Kidney epithelial cell (primary cell): ENCODE measurements at regions not wholly inside any gene's neighbourhood (a gene's known extent, or its start where the extent isn't known, plus 50 kb on each side); places are given as distances from the start of the nearest gene placed in this dataset.

Experiments used
- DNase-seq: peaks from one replicate; pipeline ENCODE4 v3.0.0-alpha.2; 2010; ENCODE audit warnings: low read depth
- H3K27me3 ChIP-seq: 2 replicates; pipeline ENCODE4 v1.6.0; 2011; ENCODE audit warnings: low read length; ENCODE audit not compliant: control insufficient read depth, insufficient read depth
- H3K36me3 ChIP-seq: 2 replicates; pipeline ENCODE4 v1.5.1; 2011; ENCODE audit warnings: low read length; ENCODE audit not compliant: control insufficient read depth, insufficient read depth
- H3K4me3 ChIP-seq: 2 replicates; pipeline ENCODE4 v1.5.1; 2011; ENCODE audit warnings: low read depth, mild to moderate bottlenecking, control low read depth, low read length
- TF ChIP-seq, protein P1 (sequence below): IDR thresholded peaks from 2 replicates; pipeline ENCODE4 v1.5.1; 2011; ENCODE audit warnings: mild to moderate bottlenecking, moderate library complexity, low read length, control low read depth, inconsistent platforms; ENCODE audit not compliant: insufficient read depth, poor library complexity, severe bottlenecking

DNA sequence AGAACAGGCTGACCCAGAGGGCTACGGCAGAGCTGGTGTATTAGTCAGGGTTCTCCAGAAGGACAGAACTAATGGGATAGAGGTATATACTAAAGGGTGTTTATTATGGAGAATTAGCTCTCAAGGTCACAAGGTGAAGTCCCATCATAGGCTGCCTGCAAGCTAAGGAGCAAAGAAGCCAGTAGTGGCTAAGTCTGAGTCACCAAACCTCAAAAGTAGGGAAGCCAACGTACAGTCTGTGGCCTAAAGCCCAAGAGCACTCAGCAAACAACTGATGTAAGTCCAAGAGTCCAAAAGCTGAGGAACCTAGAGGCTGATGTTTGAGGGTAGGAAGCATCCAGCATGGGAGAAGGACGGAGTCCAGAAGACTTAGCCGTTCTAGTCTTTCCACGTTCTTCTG, 179.2 kb downstream of the BACH1 start:
- TF ChIP-seq, protein P1, sequence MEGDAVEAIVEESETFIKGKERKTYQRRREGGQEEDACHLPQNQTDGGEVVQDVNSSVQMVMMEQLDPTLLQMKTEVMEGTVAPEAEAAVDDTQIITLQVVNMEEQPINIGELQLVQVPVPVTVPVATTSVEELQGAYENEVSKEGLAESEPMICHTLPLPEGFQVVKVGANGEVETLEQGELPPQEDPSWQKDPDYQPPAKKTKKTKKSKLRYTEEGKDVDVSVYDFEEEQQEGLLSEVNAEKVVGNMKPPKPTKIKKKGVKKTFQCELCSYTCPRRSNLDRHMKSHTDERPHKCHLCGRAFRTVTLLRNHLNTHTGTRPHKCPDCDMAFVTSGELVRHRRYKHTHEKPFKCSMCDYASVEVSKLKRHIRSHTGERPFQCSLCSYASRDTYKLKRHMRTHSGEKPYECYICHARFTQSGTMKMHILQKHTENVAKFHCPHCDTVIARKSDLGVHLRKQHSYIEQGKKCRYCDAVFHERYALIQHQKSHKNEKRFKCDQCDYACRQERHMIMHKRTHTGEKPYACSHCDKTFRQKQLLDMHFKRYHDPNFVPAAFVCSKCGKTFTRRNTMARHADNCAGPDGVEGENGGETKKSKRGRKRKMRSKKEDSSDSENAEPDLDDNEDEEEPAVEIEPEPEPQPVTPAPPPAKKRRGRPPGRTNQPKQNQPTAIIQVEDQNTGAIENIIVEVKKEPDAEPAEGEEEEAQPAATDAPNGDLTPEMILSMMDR = no peak
- no peak overlapping the region for H3K4me3 ChIP-seq
- no peaks in the 10 kb centered on the region for H3K27me3 ChIP-seq
- no peak for DNase-seq
- no peaks in the 10 kb centered on the region for H3K36me3 ChIP-seq

DNA sequence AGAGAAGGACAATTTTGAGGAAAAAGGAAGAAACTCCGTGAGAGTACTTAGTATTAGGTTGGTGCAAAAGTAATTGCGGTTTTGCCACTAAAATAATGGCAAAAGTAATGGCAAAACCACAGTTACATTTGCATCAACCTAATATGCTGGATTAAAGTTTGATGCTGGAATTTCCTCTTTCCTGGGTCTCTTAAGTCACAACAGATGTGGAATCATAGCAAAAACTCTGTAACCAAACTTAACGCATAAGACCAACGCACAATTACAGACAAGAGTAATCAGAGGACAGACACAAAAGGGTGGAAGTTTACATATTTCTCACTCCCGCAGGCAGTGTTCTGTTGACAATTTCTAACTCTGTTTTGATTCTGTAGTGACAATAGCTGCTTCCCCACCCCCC, 182.4 kb downstream of the BACH1 start:
- DNase-seq = no peak
- TF ChIP-seq, protein P1 = no peak
- no peaks in the 10 kb centered on the region for H3K27me3 ChIP-seq

DNA sequence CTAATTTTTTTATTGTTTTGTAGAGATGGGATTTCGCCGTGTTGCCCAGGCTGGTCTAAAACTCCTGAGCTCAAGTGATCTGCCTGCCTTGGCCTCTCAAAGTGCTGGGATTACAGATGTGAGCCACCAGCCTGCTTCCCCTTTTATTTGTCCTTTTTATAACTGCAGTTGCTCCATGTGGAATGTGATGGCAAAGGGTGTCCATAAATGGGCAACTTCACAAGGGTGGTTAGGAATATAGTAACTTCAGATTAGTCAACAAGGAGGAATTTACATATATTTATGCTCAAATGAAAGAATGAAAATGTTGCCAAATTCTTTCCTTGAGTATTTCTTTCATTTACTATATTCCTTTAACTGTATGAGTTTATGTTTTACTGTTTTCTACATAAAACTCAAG, 182.9 kb downstream of the BACH1 start:
- Histone ChIP-seq H3K36me3 (no peaks in the 10 kb centered on the region), H3K27me3 (no peaks in the 10 kb centered on the region), H3K4me3 (no peak overlapping the region)
- TF ChIP-seq, protein P1 = no peak
- no peak for DNase-seq

More for the DNA sequence above, 182.4 kb downstream of the BACH1 start:
- Histone ChIP-seq H3K4me3 (no peak overlapping the region), H3K36me3 (no peaks in the 10 kb centered on the region)

DNA sequence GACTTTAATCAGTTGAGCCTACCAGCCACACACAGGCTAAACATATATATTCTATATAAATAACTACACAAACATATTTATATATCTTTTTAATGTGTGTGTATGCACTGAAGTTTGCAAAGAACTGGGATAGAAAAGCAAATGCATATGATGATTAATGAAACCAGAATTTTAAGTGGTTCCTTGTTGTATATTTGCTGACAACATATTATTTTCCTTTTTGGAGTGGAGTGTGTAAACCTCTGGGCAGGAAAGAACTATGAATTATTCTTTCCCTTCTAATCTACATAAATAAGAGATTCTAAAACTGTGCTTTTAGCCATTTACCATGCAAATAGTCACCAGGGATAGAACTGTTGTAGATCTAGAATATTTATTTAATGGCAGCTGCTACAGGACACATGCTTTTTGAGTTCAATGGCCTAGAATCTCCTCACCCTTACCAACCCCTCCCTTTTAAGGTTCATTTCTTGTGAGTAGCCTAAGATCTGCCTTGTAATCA, 187.6 kb downstream of the BACH1 start:
- Histone ChIP-seq H3K27me3 (no peaks in the 10 kb centered on the region), H3K36me3 (no peaks in the 10 kb centered on the region), H3K4me3 (no peak overlapping the region)
- no peak for DNase-seq
- TF ChIP-seq, protein P1 = no peak
